Upper lobe of left lung (tissue), 4 donors: ENCODE measurements at regions not wholly inside any gene's neighbourhood (a gene's known extent, or its start where the extent isn't known, plus 50 kb on each side); places are given as distances from the start of the nearest gene placed in this dataset.

Experiments
- EP300 ChIP-seq, 4 donors: sonication (generic); formaldehyde crosslinking; IDR thresholded peaks; one replicate each; pipeline ENCODE4 v1.5.1; 2017; ENCODE audit warnings: antibody characterized with exemption in 4 of 4, control low read depth in 2 of 4
- TF ChIP-seq, protein P1 (sequence below), 6 experiments: fragments of 450-650 bp in 4 of 6; fragments of 200-600 bp in 2 of 6; sonication (generic) in 2 of 6; IDR thresholded peaks; one replicate each; pipeline ENCODE4 v1.5.1; 2016 to 2019; ENCODE audit warnings: antibody characterized with exemption in 6 of 6

DNA sequence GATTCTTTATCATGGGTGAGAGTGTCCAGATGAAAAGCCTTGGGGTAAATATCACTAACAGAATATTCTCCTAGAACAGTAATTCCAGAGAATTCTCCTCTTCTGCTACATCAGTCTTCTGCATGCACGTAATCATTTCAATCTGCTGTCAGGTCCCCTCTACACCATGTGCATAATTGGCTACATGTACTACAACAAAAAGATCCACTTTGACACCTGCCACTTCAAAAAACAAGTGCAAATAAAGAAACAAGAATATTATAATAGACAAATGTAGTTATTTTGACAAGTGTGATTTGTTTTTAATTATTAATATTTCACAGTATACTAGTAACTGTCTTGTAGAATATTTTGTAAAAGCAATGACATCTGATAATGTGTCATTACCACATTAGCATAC lies 154.2 kb downstream of the SAMD5 start:
- TF ChIP-seq, protein P1, sequence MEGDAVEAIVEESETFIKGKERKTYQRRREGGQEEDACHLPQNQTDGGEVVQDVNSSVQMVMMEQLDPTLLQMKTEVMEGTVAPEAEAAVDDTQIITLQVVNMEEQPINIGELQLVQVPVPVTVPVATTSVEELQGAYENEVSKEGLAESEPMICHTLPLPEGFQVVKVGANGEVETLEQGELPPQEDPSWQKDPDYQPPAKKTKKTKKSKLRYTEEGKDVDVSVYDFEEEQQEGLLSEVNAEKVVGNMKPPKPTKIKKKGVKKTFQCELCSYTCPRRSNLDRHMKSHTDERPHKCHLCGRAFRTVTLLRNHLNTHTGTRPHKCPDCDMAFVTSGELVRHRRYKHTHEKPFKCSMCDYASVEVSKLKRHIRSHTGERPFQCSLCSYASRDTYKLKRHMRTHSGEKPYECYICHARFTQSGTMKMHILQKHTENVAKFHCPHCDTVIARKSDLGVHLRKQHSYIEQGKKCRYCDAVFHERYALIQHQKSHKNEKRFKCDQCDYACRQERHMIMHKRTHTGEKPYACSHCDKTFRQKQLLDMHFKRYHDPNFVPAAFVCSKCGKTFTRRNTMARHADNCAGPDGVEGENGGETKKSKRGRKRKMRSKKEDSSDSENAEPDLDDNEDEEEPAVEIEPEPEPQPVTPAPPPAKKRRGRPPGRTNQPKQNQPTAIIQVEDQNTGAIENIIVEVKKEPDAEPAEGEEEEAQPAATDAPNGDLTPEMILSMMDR (IDR thresholded peaks at IDR 0.05), result no peak
- TF ChIP-seq EP300 (IDR thresholded peaks at IDR 0.05), result no peak
